BJ (cell line): ENCODE measurements at regions not wholly inside any gene's neighbourhood (a gene's known extent, or its start where the extent isn't known, plus 50 kb on each side); places are given as distances from the start of the nearest gene placed in this dataset.
"Not testable (repeated sequence)": the region's sequence is repeated elsewhere in the genome, so short reads cannot be mapped to it uniquely, and the experiment has no call there.

Source experiments
- CTCF ChIA-PET: fragments of 350-600 bp; formaldehyde crosslinking; extraction: SDS; loops from one replicate; lab custom pipeline; 2021; ENCODE audit warnings: antibody characterized with exemption, inconsistent platforms; lab: Yijun Ruan, JAX
- POLR2A ChIA-PET: fragments of 300-600 bp; sonication (Branson Sonifier 250); formaldehyde crosslinking; extraction: SDS; loops from one replicate; lab custom pipeline; 2021; ENCODE audit warnings: antibody characterized with exemption; lab: Charles Lee
- DNase-seq: peaks from one replicate; pipeline ENCODE4 v3.0.0-alpha.2; 2011; ENCODE audit warnings: low read depth
- H3K27me3 ChIP-seq: 2 replicates; pipeline ENCODE4 v1.6.0; 2011; ENCODE audit warnings: low read length; ENCODE audit not compliant: control insufficient read depth, insufficient read depth
- H3K36me3 ChIP-seq: 2 replicates; pipeline ENCODE4 v1.5.1; 2011; ENCODE audit warnings: low read length; ENCODE audit not compliant: control insufficient read depth, insufficient read depth
- H3K4me3 ChIP-seq: 2 replicates; pipeline ENCODE4 v1.5.1; 2011; ENCODE audit warnings: low read depth, mild to moderate bottlenecking, control low read depth, low read length
- CTCF ChIP-seq: IDR thresholded peaks from 2 replicates; pipeline ENCODE4 v1.5.1; 2011; ENCODE audit warnings: low read depth, mild to moderate bottlenecking, control low read depth, inconsistent platforms, low read length, moderate library complexity; ENCODE audit not compliant: insufficient read depth

DNA sequence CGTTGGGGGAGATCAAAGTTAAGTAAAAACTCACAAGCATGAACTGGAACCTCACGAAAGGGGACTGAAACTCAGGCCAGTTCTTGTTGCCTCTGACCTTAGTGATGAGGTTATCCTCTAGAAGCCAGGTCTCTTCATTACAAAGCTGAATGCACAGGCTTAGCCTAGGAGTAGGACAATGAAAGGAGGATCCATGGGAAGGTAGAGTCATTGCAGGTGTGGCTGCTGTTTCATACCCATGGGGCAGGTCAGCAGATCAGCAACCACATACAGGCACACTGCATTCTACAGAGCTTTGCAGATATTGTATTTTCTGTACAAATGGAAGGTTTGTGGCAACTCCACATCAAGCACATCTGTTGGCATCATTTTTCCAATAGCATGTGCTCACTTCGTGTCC, 341.3 kb upstream of the SOX9 start:
- H3K36me3 ChIP-seq: no peaks in the 10 kb centered on the region
- POLR2A ChIA-PET: no interaction called here
- DNase-seq: no peak
- TF ChIP-seq CTCF: no peak
- H3K4me3 ChIP-seq: no peak overlapping the region
- no peaks in the 10 kb centered on the region for H3K27me3 ChIP-seq
- CTCF ChIA-PET: no interaction called here

- no peak for TF ChIP-seq CTCF
- DNase-seq: no peak
- Histone ChIP-seq H3K4me3 (no peak overlapping the region), H3K36me3 (no peaks in the 10 kb centered on the region), H3K27me3 (no peaks in the 10 kb centered on the region)
- ChIA-PET POLR2A (no interaction called here), CTCF (no interaction called here)
These were observed 340.2 kb upstream of the SOX9 start for GRCh38 chr17:71780596-71780995.

- DNase-seq, H3K27me3 ChIP-seq, H3K36me3 ChIP-seq, H3K4me3 ChIP-seq, POLR2A ChIA-PET, CTCF ChIA-PET: not testable (repeated sequence)
These were observed 338.8 kb upstream of the SOX9 start for GRCh38 chr17:71782021-71782420.

DNA sequence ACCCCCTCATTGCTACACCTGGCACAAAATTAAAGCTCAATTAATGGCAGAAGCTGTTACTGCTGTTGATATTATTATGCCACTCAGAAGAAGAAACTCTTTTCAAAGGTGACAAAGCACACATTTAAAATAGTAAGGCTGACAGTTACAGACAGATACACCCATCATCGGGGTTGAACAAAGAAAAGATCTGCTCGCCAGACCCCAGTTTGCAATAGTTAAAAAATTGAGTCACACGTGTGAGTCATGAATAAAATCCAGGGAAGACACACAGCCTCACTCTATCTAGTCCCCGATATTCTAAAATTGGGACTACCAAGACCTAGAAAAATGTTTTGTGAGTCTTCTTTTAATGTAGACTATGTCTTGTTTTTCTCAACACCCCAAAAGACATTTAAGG, 330.0 kb upstream of the SOX9 start:
- H3K27me3 ChIP-seq: no peaks in the 10 kb centered on the region
- H3K4me3 ChIP-seq: no peak overlapping the region
- ChIA-PET CTCF (interaction anchor here (1.4 kb wide), 1 partner anchor 14 kb away, joined by 4 read pairs; no protein-coding TSS in a partner anchor), POLR2A (no interaction called here)
- no peaks in the 10 kb centered on the region for H3K36me3 ChIP-seq
- no peak for TF ChIP-seq CTCF
- DNase-seq: no peak

DNA sequence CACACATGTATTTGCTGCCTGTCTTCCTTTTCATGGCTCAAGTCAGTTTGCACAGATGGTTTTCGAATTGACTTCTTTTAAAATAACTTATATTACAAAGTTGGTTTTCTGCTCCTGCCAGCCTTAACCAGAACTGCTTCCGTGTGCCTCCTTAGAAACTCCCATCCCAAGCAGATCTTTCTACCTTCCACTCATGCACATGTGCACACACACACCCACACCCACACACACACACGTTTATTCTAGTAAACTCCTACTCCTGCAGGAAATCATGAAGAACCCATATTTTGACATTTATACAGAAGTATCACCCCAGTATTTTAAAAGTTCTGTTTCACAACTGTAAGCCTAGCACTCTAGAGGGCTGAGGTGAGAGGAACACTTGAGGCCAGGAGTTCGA, 329.5 kb upstream of the SOX9 start:
- no peaks in the 10 kb centered on the region for H3K27me3 ChIP-seq
- no peak overlapping the region for H3K4me3 ChIP-seq
- no peaks in the 10 kb centered on the region for H3K36me3 ChIP-seq
- DNase-seq: no peak
- ChIA-PET POLR2A (no interaction called here), CTCF (interaction anchor here (1.4 kb wide), 1 partner anchor 14 kb away, joined by 4 read pairs; no protein-coding TSS in a partner anchor)
- no peak for TF ChIP-seq CTCF

DNA sequence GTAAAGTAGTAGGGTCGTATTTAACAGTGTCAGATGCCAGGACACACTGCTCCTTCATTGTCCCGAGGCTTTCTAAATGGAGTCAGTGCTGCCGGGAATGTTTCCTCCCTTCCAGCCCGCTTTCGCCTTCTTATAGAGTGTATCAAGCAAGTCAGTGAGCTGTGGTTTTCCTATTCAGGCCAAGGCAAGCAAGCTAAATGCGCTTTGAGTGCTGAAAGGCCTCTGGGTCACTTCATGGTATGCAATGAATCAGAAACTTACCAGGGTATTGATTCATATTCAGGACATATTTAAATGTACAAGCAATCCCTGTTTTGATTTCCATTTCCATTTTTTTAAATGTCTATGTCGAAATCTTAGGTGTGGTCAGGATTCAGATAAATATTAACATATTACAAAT, 327.9 kb upstream of the SOX9 start:
- DNase-seq: no peak
- Histone ChIP-seq H3K4me3 (no peak overlapping the region), H3K36me3 (no peaks in the 10 kb centered on the region), H3K27me3 (no peaks in the 10 kb centered on the region)
- CTCF ChIA-PET: interaction anchor here (1.0 kb wide), 1 partner anchor 245 kb away, joined by 3 read pairs; no protein-coding TSS in a partner anchor
- no peak for TF ChIP-seq CTCF
- POLR2A ChIA-PET: no interaction called here
